NCI-H128 (cell line): ENCODE measurements at regions not wholly inside any gene's neighbourhood (a gene's known extent, or its start where the extent isn't known, plus 50 kb on each side); places are given as distances from the start of the nearest gene placed in this dataset.
"Not testable (repeated sequence)": the region's sequence is repeated elsewhere in the genome, so short reads cannot be mapped to it uniquely, and the experiment has no call there.

ENCODE experiments used
- DNase-seq: peaks from one replicate; lab custom pipeline; 2025; ENCODE audit not compliant: unreplicated experiment; lab: John Stamatoyannopoulos, UW

GRCh38 chr3:14272959-14273560 is 94.4 kb downstream of the LSM3 start:
- DNase-seq, result not testable (repeated sequence)

DNA sequence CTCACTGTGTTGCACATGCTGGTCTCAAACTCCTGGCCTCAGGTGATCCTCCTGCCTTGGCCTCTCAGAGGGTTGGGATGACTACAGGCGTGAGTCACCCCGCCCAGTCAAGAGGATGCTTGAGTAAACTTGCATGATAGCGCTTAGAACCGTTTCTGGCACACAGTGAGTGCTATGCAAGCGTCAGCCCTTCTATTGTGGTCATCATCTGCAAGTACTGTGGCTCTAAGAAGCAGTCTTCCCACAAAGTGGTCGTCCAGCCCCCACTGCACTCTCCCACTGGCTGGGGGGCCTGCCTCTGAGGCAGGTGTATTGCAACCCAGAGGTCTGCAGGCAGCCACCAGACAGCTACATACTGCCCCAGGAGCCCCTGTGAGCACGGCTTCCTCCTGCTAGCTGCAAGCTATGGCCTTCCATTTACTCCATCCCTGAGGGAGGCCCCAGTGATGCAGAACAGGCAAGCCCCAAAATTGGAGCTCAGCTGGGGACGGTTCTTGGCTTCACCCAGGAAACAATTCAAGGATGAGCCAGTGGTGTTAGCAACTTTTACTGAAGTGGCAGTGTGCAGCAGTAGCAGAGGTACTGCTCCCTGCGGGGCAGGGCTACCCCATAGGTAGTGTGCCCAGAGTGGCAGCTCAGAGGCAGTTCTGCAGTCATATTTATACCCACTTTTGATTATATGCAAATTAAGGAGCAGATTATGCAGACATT is 95.4 kb downstream of the LSM3 start:
- no peak for DNase-seq

- no peak for DNase-seq
These were observed 96.0 kb downstream of the LSM3 start for GRCh38 chr3:14274612-14274936.

GRCh38 chr3:14274999-14275961 is 96.7 kb downstream of the LSM3 start:
- no peak for DNase-seq

DNA sequence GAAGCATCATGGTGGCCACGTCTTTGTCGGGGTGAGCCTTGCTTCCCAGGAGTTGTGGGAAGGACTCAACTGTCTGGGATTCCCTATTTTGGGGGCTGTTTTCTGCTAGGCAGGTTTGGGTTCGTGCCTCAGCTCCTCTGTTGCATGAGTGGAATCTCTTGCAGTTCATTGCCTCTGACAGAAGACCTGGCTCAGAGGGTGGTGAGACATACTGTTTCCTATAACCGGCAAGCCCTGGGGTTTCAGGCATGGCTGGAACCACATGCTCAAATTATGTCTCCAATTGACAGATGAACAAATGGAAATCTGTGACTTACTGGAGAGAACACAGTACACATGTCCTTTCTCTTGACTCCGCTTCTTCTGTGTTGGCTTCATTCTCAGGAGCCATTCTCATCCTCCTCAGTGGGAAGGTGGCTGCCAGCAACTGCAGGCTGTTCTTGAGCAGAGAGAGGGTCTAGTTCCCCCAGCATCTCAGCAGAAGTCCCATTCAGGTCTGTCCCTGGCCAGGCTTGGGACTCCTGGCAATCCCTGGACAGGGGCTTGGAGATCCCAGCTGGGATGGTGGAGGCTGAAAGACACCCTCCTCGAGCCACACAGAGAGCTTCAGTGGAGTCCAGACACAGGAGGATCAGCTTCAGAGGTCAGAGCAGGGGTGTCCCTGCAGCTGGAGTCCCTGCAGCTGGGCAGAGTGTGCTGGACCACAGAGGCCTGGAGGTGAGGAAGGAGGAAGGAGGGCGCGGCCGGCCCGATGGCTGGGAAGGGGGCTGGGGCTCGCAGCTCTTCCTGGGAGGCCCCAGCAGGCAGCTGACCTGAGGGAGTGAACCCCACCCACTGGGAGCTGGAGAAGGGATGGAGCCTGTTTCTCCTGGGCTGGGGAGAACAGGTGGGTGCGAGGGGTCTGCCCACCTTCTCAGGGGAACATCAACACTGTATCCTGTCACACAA is 97.6 kb downstream of the LSM3 start:
- no peak for DNase-seq

DNA sequence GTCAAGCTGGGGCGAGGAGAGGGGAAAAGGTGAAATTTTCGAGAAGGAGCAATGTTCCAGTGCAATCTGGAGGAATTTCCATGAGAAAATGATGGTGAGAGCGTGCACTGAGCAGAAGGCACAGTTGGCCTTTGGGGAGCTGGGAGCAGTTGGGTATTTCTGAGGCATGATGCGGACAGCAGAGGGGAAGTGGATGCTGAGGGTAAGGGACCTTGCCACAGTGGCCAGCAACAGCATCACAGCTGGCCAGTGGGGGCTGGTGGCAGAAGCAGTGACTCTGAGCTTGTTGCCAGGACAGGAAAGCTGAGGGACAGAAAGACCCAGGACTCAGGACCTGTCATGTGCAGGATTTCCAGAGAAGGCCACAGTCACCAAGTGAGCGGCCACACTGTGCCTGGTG is 98.9 kb downstream of the LSM3 start:
- DNase-seq, result no peak

GRCh38 chr3:14278265-14278798 is 99.7 kb downstream of the LSM3 start:
- no peak for DNase-seq

- no peak for DNase-seq
These were observed 100.4 kb downstream of the LSM3 start for GRCh38 chr3:14278799-14279625.

DNA sequence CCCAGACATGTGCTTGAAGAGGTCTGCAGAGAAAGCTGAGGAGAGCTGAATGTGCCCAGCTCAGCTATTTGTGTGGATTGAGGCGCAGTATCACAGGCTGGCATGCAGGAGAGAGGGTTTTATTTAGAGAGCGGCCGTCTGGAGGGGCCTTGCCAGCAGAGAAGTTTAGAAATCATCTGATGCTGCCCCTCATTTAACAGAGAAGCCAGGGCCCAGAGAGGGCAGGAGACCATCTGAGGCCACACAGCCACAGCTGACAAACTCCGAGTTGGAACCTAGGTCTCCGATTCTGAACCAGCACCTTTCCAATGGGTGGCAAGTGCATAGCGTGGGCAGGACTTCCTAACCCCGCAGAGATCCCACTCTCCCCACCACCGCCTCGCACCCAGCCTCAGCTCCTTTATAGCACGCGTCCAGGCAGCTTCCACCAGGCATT is 101.0 kb downstream of the LSM3 start:
- no peak for DNase-seq

- no peak for DNase-seq
These were observed 101.7 kb downstream of the LSM3 start for GRCh38 chr3:14280326-14280725.

DNA sequence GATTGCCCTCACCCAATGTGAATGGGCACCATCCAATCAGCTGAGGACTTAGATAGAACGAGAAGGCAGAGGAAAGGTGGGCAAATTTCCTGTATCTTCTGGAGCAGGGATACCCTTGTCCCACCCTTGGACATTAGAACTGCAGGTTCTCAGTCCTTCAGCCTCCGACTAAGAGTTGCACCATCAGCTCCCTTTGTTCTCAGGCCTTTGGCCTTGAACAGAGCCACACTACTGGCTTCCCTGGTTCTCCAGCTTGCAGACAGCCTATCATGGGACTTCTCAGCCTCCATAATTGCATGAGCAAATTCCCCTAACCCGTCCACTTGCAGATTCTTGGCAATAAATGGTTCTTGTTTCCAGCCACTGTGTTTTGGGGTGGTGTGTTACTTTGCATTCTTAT is 102.4 kb downstream of the LSM3 start:
- no peak for DNase-seq

DNA sequence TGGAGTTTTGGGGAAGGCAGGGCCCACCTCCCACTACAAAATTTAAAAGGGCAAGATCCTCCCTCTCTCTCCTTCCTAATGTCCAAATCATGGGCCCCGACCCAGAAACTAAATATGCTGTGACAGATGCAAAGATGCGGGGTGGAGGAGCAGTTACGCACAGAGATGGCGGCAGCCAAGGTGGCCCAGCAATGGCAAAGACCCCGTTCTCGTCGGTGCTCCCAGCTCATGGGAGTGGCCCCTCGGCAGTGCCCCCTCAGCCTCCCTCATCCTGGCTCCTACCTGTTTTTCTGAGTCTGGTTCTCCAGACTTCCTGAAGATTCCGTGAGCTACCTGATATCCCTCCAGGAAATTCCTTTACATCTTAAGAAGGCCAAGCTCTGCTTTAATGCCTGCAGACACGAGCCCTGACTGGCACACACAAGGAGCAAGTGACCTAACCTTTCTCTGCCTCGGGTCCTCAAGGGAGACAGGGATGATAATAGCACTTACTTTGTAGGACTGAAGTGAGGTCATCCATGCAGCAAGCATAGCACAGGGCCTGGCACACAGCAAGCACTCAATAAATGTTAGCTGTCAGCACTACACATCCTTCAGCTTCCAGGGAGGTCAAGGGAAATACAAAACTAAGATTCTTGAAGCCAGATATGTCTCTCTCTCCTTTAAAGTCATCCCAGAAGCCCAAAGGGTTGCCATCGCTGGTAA is 103.5 kb downstream of the LSM3 start:
- DNase-seq, result no peak

DNA sequence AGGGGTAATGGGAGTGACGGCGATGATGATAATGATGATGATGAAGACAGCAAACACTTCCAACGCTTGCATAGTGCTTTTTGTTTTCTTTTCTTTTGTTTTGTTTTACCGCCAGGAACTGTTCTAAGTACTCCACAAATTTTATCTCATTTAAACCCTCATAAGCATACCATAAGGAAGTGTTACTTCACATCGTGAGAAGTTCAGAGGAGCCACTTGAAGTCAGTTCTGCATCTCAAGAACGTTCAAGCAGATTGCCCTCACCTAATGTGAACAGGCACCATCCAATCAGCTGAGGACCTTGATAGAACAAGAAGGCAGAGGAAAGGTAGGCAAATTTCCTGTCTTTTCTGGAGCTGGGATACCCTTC is 104.1 kb downstream of the LSM3 start:
- DNase-seq, result no peak

GRCh38 chr3:14283092-14283812 is 104.6 kb downstream of the LSM3 start:
- no peak for DNase-seq

DNA sequence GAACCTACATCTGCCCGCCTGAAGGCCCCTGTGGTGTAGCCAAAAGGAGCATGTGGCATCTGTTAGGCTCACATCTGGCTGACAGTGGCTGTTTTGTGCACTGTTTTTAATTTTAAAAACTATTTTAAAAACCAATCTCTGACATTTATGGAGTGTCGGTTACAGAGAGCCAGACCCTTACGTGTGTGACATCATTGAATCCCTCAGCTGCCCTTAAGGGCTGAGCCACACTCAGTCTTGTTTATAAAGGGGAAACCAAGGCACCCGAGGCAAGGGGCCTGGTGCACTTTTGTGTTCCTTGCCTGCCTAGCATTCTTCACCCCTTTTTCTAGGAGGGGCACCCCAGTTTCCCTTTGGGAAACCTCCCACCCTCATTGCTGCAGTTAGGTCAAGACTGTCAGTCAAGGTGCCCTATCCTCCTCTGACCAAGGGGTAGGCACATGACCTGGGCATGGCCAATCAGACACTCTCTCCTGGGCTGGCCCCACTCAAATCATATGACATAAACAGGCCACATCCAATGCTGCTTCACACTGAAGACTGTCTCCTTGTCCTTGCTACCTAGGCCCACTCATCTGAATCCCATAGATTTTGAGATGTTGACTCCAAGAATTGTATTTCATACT is 105.3 kb downstream of the LSM3 start:
- no peak for DNase-seq

- no peak for DNase-seq
These were observed 106.3 kb downstream of the LSM3 start for GRCh38 chr3:14284694-14285547.

- DNase-seq, result no peak
These were observed 106.9 kb downstream of the LSM3 start for GRCh38 chr3:14285548-14285925.
